ENCODE measurements at regions not wholly inside any gene's neighbourhood (a gene's known extent, or its start where the extent isn't known, plus 50 kb on each side); places are given as distances from the start of the nearest gene placed in this dataset.
"Not testable (repeated sequence)": the region's sequence is repeated elsewhere in the genome, so short reads cannot be mapped to it uniquely, and the experiment has no call there.

- Histone ChIP-seq H3K4me1 (no peaks in the 10 kb centered on the region), H3K9ac (no peak overlapping the region), H3K27me3 (no peaks in the 10 kb centered on the region), H3K9me3 (no peaks in the 10 kb centered on the region), H4K20me1 (no peaks in the 10 kb centered on the region), H3K36me3 (no peaks in the 10 kb centered on the region), H3K4me2 (no peak overlapping the region), H3K4me3 (no peak overlapping the region), H3K27ac (no peak overlapping the region)
- no peak for TF ChIP-seq Cebpa-rat (IDR thresholded peaks at IDR 0.05)
These were observed 117.6 kb upstream of the STK17B start for GRCh38 chr2:196289000-196289399.

GRCh38 chr2:196290136-196290535, 118.8 kb upstream of the STK17B start:
- H3K27ac ChIP-seq, result no peak overlapping the region
- no peak overlapping the region for H3K4me2 ChIP-seq
- no peak for TF ChIP-seq Cebpa-rat (IDR thresholded peaks at IDR 0.05)
- no peak overlapping the region for H3K9ac ChIP-seq
- no peak overlapping the region for H3K4me3 ChIP-seq
- no peaks in the 10 kb centered on the region for H3K9me3 ChIP-seq
- no peaks in the 10 kb centered on the region for H3K27me3 ChIP-seq
- no peaks in the 10 kb centered on the region for H3K36me3 ChIP-seq
- no peaks in the 10 kb centered on the region for H3K4me1 ChIP-seq
- no peaks in the 10 kb centered on the region for H4K20me1 ChIP-seq

DNA sequence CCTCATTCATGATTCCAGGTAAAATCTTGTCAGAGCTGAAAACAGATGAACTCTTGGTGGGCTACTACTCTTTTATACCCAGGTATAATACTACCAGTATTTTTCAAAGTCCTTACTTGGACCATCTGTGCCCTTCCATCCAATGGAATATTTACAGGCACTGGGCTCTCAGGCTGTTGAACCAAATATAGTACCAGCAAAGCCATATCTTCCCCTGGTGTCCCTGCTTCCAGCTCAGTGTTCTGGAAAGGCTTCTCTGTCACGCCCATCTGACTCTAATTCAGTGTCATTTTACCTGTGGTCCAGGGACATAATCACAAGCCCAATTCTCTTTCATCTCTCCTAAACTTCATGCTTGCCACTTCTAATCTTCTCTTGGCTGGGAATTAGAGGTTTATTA, 119.2 kb upstream of the STK17B start:
- no peaks in the 10 kb centered on the region for H3K27me3 ChIP-seq
- no peak overlapping the region for H3K4me3 ChIP-seq
- H3K9ac ChIP-seq, result no peak overlapping the region
- no peaks in the 10 kb centered on the region for H4K20me1 ChIP-seq
- H3K4me1 ChIP-seq, result no peaks in the 10 kb centered on the region
- no peaks in the 10 kb centered on the region for H3K9me3 ChIP-seq
- no peak overlapping the region for H3K4me2 ChIP-seq
- H3K27ac ChIP-seq, result no peak overlapping the region
- TF ChIP-seq Cebpa-rat (IDR thresholded peaks at IDR 0.05), result no peak
- no peaks in the 10 kb centered on the region for H3K36me3 ChIP-seq

DNA sequence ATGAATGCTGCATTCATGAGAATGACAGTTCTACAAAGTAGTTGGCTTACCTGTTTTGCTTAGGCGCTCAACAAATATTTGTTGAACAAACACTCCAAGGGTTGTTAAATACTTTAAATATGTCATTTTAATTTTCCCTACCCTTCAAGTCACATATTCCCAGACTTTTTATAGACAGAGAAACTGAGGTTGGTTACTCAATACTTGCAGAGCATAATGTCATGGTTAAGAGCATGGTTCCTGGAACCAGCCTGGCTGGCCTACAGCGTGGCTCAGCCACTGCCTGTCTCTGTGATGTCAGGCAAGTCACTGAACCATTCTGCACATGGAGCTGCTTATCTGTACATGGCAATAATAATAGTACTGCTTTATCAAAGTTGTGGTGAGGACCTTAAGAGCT, 120.0 kb upstream of the STK17B start:
- no peaks in the 10 kb centered on the region for H4K20me1 ChIP-seq
- no peak for TF ChIP-seq Cebpa-rat (IDR thresholded peaks at IDR 0.05)
- no peak overlapping the region for H3K27ac ChIP-seq

GRCh38 chr2:196291873-196292800, 120.8 kb upstream of the STK17B start:
- no peaks in the 10 kb centered on the region for H3K36me3 ChIP-seq
- H3K9me3 ChIP-seq, result no peaks in the 10 kb centered on the region
- no peak overlapping the region for H3K9ac ChIP-seq
- no peaks in the 10 kb centered on the region for H4K20me1 ChIP-seq
- no peak overlapping the region for H3K4me2 ChIP-seq
- H3K27ac ChIP-seq, result no peak overlapping the region
- no peak overlapping the region for H3K4me3 ChIP-seq
- H3K4me1 ChIP-seq, result no peaks in the 10 kb centered on the region
- no peak for TF ChIP-seq Cebpa-rat (IDR thresholded peaks at IDR 0.05)
- no peaks in the 10 kb centered on the region for H3K27me3 ChIP-seq

More for the DNA sequence above, 120.0 kb upstream of the STK17B start:
- no peaks in the 10 kb centered on the region for H3K27me3 ChIP-seq
- H3K4me2 ChIP-seq, result no peak overlapping the region
- no peaks in the 10 kb centered on the region for H3K4me1 ChIP-seq
- H3K9me3 ChIP-seq, result no peaks in the 10 kb centered on the region
- H3K4me3 ChIP-seq, result no peak overlapping the region
- H3K36me3 ChIP-seq, result no peaks in the 10 kb centered on the region
- no peak overlapping the region for H3K9ac ChIP-seq

GRCh38 chr2:196293751-196294515, 122.6 kb upstream of the STK17B start:
- Histone ChIP-seq H3K36me3 (no peaks in the 10 kb centered on the region), H3K4me3 (no peak overlapping the region), H3K27me3 (no peaks in the 10 kb centered on the region), H3K27ac (no peak overlapping the region), H4K20me1 (no peaks in the 10 kb centered on the region), H3K9ac (no peak overlapping the region), H3K9me3 (no peaks in the 10 kb centered on the region), H3K4me1 (no peaks in the 10 kb centered on the region), H3K4me2 (no peak overlapping the region)
- no peak for TF ChIP-seq Cebpa-rat (IDR thresholded peaks at IDR 0.05)

- no peak overlapping the region for H3K27ac ChIP-seq
- H3K27me3 ChIP-seq, result no peaks in the 10 kb centered on the region
- H3K4me3 ChIP-seq, result no peak overlapping the region
- no peak for TF ChIP-seq Cebpa-rat (IDR thresholded peaks at IDR 0.05)
- no peaks in the 10 kb centered on the region for H3K36me3 ChIP-seq
- H3K9ac ChIP-seq, result no peak overlapping the region
- no peaks in the 10 kb centered on the region for H4K20me1 ChIP-seq
- no peaks in the 10 kb centered on the region for H3K9me3 ChIP-seq
- H3K4me2 ChIP-seq, result no peak overlapping the region
- H3K4me1 ChIP-seq, result no peaks in the 10 kb centered on the region
These were observed 123.1 kb upstream of the STK17B start for GRCh38 chr2:196294516-196294909.

DNA sequence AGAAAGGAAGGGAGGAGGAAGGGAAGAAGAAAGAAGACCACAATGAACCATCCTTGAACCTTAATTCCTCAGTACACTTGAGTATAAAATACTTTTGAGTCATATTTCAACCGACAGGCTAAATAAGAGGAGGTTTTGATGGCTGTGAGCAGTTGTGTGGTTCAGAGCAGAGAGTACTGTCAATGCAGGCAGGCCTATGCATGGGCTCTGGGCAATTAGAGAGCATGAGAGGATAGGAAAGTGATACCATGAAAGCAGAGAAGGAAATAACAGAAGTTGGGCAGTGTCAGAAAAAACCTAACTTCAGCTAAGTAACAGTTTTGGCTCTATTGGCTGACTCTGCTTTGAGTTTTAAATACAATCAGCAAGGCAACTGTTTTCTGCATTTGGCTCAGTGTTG, 123.6 kb upstream of the STK17B start:
- no peak overlapping the region for H3K27ac ChIP-seq
- H3K4me3 ChIP-seq, result no peak overlapping the region
- no peaks in the 10 kb centered on the region for H3K4me1 ChIP-seq
- H3K4me2 ChIP-seq, result no peak overlapping the region
- no peaks in the 10 kb centered on the region for H4K20me1 ChIP-seq
- no peaks in the 10 kb centered on the region for H3K9me3 ChIP-seq
- no peak for TF ChIP-seq Cebpa-rat (IDR thresholded peaks at IDR 0.05)
- no peak overlapping the region for H3K9ac ChIP-seq
- H3K36me3 ChIP-seq, result no peaks in the 10 kb centered on the region
- H3K27me3 ChIP-seq, result no peaks in the 10 kb centered on the region

DNA sequence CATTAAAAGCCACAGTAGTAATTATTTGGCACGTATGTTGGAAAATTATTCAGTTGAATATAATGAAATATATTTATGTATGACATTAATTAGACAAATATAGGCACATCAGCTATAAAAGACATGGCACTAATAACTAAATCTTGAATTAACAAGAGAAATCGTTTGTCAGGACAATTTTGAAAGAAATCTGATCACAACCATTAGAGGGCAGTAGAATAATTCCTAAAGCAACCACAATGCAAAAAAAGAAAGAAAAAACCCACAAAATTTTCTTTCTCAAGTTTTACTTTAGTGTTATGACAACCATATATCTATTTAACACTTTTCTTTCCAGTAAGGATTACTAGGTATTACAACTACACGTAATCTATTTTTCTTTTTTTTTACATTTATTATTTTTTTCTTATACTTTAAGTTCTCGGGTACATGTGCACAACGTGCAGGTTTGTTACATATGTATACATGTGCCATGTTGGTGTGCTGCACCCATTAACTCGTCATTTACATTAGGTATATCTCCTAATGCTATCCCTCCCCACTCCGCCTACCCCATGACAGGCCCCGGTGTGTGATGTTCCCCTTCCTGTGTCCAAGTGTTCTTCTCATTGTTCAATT, 126.8 kb upstream of the STK17B start:
- H3K36me3 ChIP-seq, H3K4me1 ChIP-seq, H3K4me3 ChIP-seq: not testable (repeated sequence)

GRCh38 chr2:196307775-196308305, 136.5 kb upstream of the STK17B start:
- Histone ChIP-seq H3K4me2 (no peak overlapping the region), H3K27me3 (no peaks in the 10 kb centered on the region), H4K20me1 (no peaks in the 10 kb centered on the region), H3K9me3 (no peaks in the 10 kb centered on the region), H3K27ac (no peak overlapping the region), H3K4me1 (no peaks in the 10 kb centered on the region), H3K4me3 (no peak overlapping the region), H3K9ac (no peak overlapping the region), H3K36me3 (no peaks in the 10 kb centered on the region)
- no peak for TF ChIP-seq Cebpa-rat (IDR thresholded peaks at IDR 0.05)

More for the DNA sequence above, 126.8 kb upstream of the STK17B start:
- not testable (repeated sequence) for H3K27ac ChIP-seq, H3K9ac ChIP-seq, H3K4me2 ChIP-seq, H3K27me3 ChIP-seq, H3K9me3 ChIP-seq, H4K20me1 ChIP-seq
